ENCODE measurements at regions not wholly inside any gene's neighbourhood (a gene's known extent, or its start where the extent isn't known, plus 50 kb on each side); places are given as distances from the start of the nearest gene placed in this dataset.

DNA sequence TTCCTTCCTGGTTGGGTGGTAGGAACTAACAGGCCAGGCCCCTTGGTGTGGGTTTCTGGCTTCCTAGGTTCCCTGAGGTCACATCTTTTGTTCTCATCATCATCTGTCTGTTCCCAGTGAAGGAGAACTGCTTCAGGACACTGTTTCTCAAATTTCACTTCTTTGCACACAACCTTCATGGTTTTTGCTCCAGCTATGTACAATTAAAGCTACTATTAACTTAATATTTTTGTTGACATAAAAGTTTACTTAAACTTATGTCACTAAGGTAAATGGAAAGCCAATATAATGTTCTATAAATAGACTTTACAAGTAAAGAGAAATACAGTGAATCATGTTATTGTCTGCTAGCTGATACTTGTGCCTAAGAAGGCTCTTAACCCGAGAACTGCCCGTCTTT is 120.7 kb upstream of the KCNG1 start:
- no peak for DNase-seq (ENCODE audit: extremely low read depth, low read depth)
- no peak for TF ChIP-seq CTCF (IDR thresholded peaks at IDR 0.05; ENCODE audit: low read depth, low read length, missing control alignments)
- H3K4me3 ChIP-seq (replicated peaks; ENCODE audit: low read depth, low read length), result no peak overlapping the region

DNA sequence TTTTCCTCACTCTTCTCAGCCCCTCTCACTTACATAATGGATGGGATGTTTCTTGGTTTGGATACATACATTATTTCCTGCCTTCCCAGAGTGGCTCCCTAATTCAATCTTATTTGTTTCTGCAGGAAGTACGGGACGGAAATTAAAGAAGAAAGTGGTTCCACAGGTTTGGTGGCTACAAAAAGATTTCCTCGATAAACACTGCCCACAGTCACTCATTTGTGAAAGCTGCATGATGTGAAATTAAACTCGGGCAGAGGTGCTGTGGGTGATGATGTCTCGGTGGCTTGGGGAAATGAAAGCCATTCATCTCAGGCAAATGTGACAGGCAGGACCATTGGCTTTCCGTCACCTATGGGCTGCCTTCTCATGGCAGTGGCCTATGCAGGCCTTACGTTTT is 119.5 kb upstream of the KCNG1 start:
- no peak for TF ChIP-seq CTCF (IDR thresholded peaks at IDR 0.05; ENCODE audit: low read depth, low read length, missing control alignments)
- H3K4me3 ChIP-seq (replicated peaks; ENCODE audit: low read depth, low read length), result no peak overlapping the region
- DNase-seq (ENCODE audit: extremely low read depth, low read depth), result no peak

- H3K4me3 ChIP-seq (replicated peaks; ENCODE audit: low read depth, low read length), result no peak overlapping the region
- DNase-seq (ENCODE audit: extremely low read depth, low read depth), result no peak
- TF ChIP-seq CTCF (IDR thresholded peaks at IDR 0.05; ENCODE audit: low read depth, low read length, missing control alignments), result no peak
Observed at GRCh38 chr20:51140671-51141070, 117.8 kb upstream of the KCNG1 start.

- H3K4me3 ChIP-seq (replicated peaks; ENCODE audit: low read depth, low read length), result no peak overlapping the region
- no peak for DNase-seq (ENCODE audit: extremely low read depth, low read depth)
- TF ChIP-seq CTCF (IDR thresholded peaks at IDR 0.05; ENCODE audit: low read depth, low read length, missing control alignments), result no peak
Observed at GRCh38 chr20:51139891-51140290, 117.0 kb upstream of the KCNG1 start.

DNA sequence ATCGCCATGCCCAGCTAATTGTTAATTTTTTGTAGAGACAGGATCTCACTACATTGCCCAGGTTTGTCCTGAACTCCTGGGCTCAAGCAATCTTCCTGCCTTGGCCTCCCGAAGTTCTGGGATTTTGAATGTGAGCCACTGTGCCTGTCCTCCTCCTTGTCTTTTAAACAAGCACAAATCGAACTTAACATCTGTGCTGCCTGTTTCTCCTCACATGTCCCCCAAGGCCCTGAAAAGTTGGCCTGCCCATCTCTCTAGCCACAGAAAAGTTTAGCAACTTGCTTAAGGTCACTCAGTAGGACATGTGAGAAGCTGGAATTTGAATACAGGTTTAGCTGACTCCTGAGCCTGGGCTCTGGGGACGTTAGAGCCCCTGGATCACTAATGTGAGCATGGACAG is 115.7 kb upstream of the KCNG1 start:
- DNase-seq (ENCODE audit: extremely low read depth, low read depth), result no peak
- no peak for TF ChIP-seq CTCF (IDR thresholded peaks at IDR 0.05; ENCODE audit: low read depth, low read length, missing control alignments)
- H3K4me3 ChIP-seq (replicated peaks; ENCODE audit: low read depth, low read length), result no peak overlapping the region

- no peak for TF ChIP-seq CTCF (IDR thresholded peaks at IDR 0.05; ENCODE audit: low read depth, low read length, missing control alignments)
- H3K4me3 ChIP-seq (replicated peaks; ENCODE audit: low read depth, low read length), result no peak overlapping the region
- DNase-seq (ENCODE audit: extremely low read depth, low read depth), result no peak
Observed at GRCh38 chr20:51137461-51137860, 114.6 kb upstream of the KCNG1 start.

DNA sequence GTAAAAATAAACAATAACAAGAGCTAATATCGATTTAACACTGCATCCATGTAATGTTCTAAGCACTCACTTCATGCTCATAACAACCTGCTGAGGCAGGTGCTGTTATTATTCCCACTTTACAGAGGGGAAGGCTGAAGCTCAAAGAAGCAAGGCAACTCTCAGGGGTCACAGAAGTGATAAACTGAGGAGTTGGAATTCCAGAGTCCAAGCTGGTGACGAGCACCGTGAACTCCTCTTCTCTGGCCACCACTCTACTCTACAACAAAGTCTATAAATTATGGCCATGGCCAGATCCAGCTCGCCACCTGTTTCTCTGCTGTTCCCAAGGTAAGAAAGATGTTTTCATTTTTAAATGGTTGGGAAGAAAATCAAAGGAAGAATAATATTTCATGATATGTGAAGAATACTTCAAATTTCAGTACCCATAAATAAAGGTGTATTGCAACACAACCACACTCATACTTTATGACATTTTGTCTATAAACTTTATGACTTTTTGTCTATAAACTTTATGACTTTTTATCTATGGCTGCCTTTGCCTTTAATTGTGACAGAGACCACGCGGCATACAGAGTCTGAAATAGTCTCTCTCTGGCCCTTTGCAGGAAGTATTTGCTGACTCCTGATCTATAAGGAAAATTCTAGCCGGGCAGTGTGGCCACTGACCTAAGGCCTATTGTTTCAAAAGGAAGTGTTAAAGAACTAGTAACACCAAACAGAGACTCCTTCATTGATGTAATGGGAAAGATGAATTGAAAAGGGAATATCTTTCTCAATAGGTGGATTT is 113.2 kb upstream of the KCNG1 start:
- no peak overlapping the region for H3K4me3 ChIP-seq (replicated peaks; ENCODE audit: low read depth, low read length)
- TF ChIP-seq CTCF (IDR thresholded peaks at IDR 0.05; ENCODE audit: low read depth, low read length, missing control alignments), result no peak
- no peak for DNase-seq (ENCODE audit: extremely low read depth, low read depth)
